ENCODE measurements at regions not wholly inside any gene's neighbourhood (a gene's known extent, or its start where the extent isn't known, plus 50 kb on each side); places are given as distances from the start of the nearest gene placed in this dataset.

- peaks cover 0 to 3% (median 0%) of the 10 kb centered on the region in 8 donors for H3K9me3 Mint-ChIP-seq
- no peak overlapping the region for H3K27ac Mint-ChIP-seq
- POLR2A ChIA-PET (ENCODE audit: partially characterized antibody): no interaction called here
- DNase-seq: no peak
- H3K27me3 Mint-ChIP-seq: peaks cover 6 to 8% of the 10 kb centered on the region in 2 donors
- Histone ChIP-seq H3K27me3 (ENCODE audit: insufficient read depth, low read length) (no peaks in the 10 kb centered on the region), H3K9me3 (ENCODE audit: control insufficient read depth in 1 of 2, low read length in 2 of 2) (no peaks in the 10 kb centered on the region), H3K4me1 (ENCODE audit: insufficient read depth, low read length) (no peaks in the 10 kb centered on the region), H3K36me3 (ENCODE audit: insufficient read depth, low read length) (no peaks in the 10 kb centered on the region), H3K27ac (ENCODE audit: low read depth, low read length) (no peak overlapping the region), H3K4me3 (ENCODE audit: low read length in 2 of 2) (no peak overlapping the region)
- no peak overlapping the region for H3K4me3 Mint-ChIP-seq
- H3K4me1 Mint-ChIP-seq: no peaks in the 10 kb centered on the region
- intact Hi-C loops (cut with micrococcal nuclease): no loop called here
- no peaks in the 10 kb centered on the region for H3K36me3 Mint-ChIP-seq
- CTCF ChIA-PET (ENCODE audit: partially characterized antibody): no interaction called here
These were observed 66.2 kb upstream of the SELENOK start for GRCh38 chr3:53957831-53958230.

GRCh38 chr3:53956586-53956985, 64.9 kb upstream of the SELENOK start:
- no peaks in the 10 kb centered on the region for H3K4me1 ChIP-seq (ENCODE audit: insufficient read depth, low read length)
- H3K9me3 Mint-ChIP-seq: peaks cover 0 to 3% (median 0%) of the 10 kb centered on the region in 8 donors
- H3K9me3 ChIP-seq (ENCODE audit: control insufficient read depth in 1 of 2, low read length in 2 of 2): no peaks in the 10 kb centered on the region
- H3K4me3 ChIP-seq (ENCODE audit: low read length in 2 of 2): no peak overlapping the region
- no peaks in the 10 kb centered on the region for H3K36me3 ChIP-seq (ENCODE audit: insufficient read depth, low read length)
- H3K27me3 Mint-ChIP-seq: peaks cover 6% of the 10 kb centered on the region in 2 donors
- no peak overlapping the region for H3K4me3 Mint-ChIP-seq
- CTCF ChIA-PET (ENCODE audit: partially characterized antibody): no interaction called here
- no peaks in the 10 kb centered on the region for H3K4me1 Mint-ChIP-seq
- no peak overlapping the region for H3K27ac Mint-ChIP-seq
- no peaks in the 10 kb centered on the region for H3K27me3 ChIP-seq (ENCODE audit: insufficient read depth, low read length)
- intact Hi-C loops (cut with micrococcal nuclease): no loop called here
- POLR2A ChIA-PET (ENCODE audit: partially characterized antibody): no interaction called here
- DNase-seq: no peak
- H3K36me3 Mint-ChIP-seq: no peaks in the 10 kb centered on the region
- no peak overlapping the region for H3K27ac ChIP-seq (ENCODE audit: low read depth, low read length)

GRCh38 chr3:53949541-53949940, 57.9 kb upstream of the SELENOK start:
- no peak for DNase-seq
- Mint-ChIP-seq H3K4me1 (no peaks in the 10 kb centered on the region), H3K36me3 (no peaks in the 10 kb centered on the region), H3K27ac (no peak overlapping the region), H3K4me3 (no peak overlapping the region), H3K9me3 (peaks cover 4 to 35% (median 28%) of the 10 kb centered on the region in 8 donors), H3K27me3 (peaks cover under 1 to 1% of the 10 kb centered on the region in 2 donors)
- H3K4me1 ChIP-seq (ENCODE audit: insufficient read depth, low read length): no peaks in the 10 kb centered on the region
- CTCF ChIA-PET (ENCODE audit: partially characterized antibody): no interaction called here
- intact Hi-C loops (cut with micrococcal nuclease): no loop called here
- no peak overlapping the region for H3K4me3 ChIP-seq (ENCODE audit: low read length in 2 of 2)
- H3K27ac ChIP-seq (ENCODE audit: low read depth, low read length): no peak overlapping the region
- H3K36me3 ChIP-seq (ENCODE audit: insufficient read depth, low read length): no peaks in the 10 kb centered on the region
- no peaks in the 10 kb centered on the region for H3K9me3 ChIP-seq (ENCODE audit: control insufficient read depth in 1 of 2, low read length in 2 of 2)
- POLR2A ChIA-PET (ENCODE audit: partially characterized antibody): no interaction called here
- H3K27me3 ChIP-seq (ENCODE audit: insufficient read depth, low read length): no peaks in the 10 kb centered on the region

GRCh38 chr3:53948174-53948573, 56.5 kb upstream of the SELENOK start:
- no peak overlapping the region for H3K4me3 ChIP-seq (ENCODE audit: low read length in 2 of 2)
- no peaks in the 10 kb centered on the region for H3K27me3 Mint-ChIP-seq
- H3K4me3 Mint-ChIP-seq: no peak overlapping the region
- no peaks in the 10 kb centered on the region for H3K27me3 ChIP-seq (ENCODE audit: insufficient read depth, low read length)
- no peak overlapping the region for H3K27ac Mint-ChIP-seq
- no peaks in the 10 kb centered on the region for H3K36me3 Mint-ChIP-seq
- peaks cover 4 to 35% (median 28%) of the 10 kb centered on the region in 8 donors for H3K9me3 Mint-ChIP-seq
- no peaks in the 10 kb centered on the region for H3K36me3 ChIP-seq (ENCODE audit: insufficient read depth, low read length)
- ChIA-PET POLR2A (ENCODE audit: partially characterized antibody) (no interaction called here), CTCF (ENCODE audit: partially characterized antibody) (no interaction called here)
- no peaks in the 10 kb centered on the region for H3K4me1 Mint-ChIP-seq
- no peak for DNase-seq
- intact Hi-C loops (cut with micrococcal nuclease): no loop called here
- H3K4me1 ChIP-seq (ENCODE audit: insufficient read depth, low read length): no peaks in the 10 kb centered on the region
- no peaks in the 10 kb centered on the region for H3K9me3 ChIP-seq (ENCODE audit: control insufficient read depth in 1 of 2, low read length in 2 of 2)
- H3K27ac ChIP-seq (ENCODE audit: low read depth, low read length): no peak overlapping the region

- Mint-ChIP-seq H3K4me3 (no peak overlapping the region), H3K36me3 (no peaks in the 10 kb centered on the region), H3K9me3 (peaks cover 4 to 35% (median 28%) of the 10 kb centered on the region in 8 donors), H3K27me3 (peaks cover 9 to 19% of the 10 kb centered on the region in 2 donors), H3K4me1 (no peaks in the 10 kb centered on the region), H3K27ac (no peak overlapping the region)
- ChIA-PET POLR2A (ENCODE audit: partially characterized antibody) (no interaction called here), CTCF (ENCODE audit: partially characterized antibody) (no interaction called here)
- Histone ChIP-seq H3K36me3 (ENCODE audit: insufficient read depth, low read length) (no peaks in the 10 kb centered on the region), H3K4me1 (ENCODE audit: insufficient read depth, low read length) (no peaks in the 10 kb centered on the region), H3K27ac (ENCODE audit: low read depth, low read length) (no peak overlapping the region), H3K27me3 (ENCODE audit: insufficient read depth, low read length) (no peaks in the 10 kb centered on the region), H3K9me3 (ENCODE audit: control insufficient read depth in 1 of 2, low read length in 2 of 2) (no peaks in the 10 kb centered on the region), H3K4me3 (ENCODE audit: low read length in 2 of 2) (no peak overlapping the region)
- no peak for DNase-seq
- intact Hi-C loops (cut with micrococcal nuclease): no loop called here
These were observed 52.4 kb upstream of the SELENOK start for GRCh38 chr3:53944028-53944427.

GRCh38 chr3:53941950-53942349, 50.3 kb upstream of the SELENOK start:
- Mint-ChIP-seq H3K4me1 (no peaks in the 10 kb centered on the region), H3K27me3 (peaks cover 18 to 29% of the 10 kb centered on the region in 2 donors), H3K4me3 (no peak overlapping the region), H3K36me3 (no peaks in the 10 kb centered on the region), H3K27ac (no peak overlapping the region), H3K9me3 (peaks cover 4 to 17% (median 13%) of the 10 kb centered on the region in 8 donors)
- no peaks in the 10 kb centered on the region for H3K9me3 ChIP-seq (ENCODE audit: control insufficient read depth in 1 of 2, low read length in 2 of 2)
- H3K27me3 ChIP-seq (ENCODE audit: insufficient read depth, low read length): no peaks in the 10 kb centered on the region
- no peak overlapping the region for H3K27ac ChIP-seq (ENCODE audit: low read depth, low read length)
- POLR2A ChIA-PET (ENCODE audit: partially characterized antibody): no interaction called here
- DNase-seq: no peak
- no peaks in the 10 kb centered on the region for H3K36me3 ChIP-seq (ENCODE audit: insufficient read depth, low read length)
- CTCF ChIA-PET (ENCODE audit: partially characterized antibody): no interaction called here
- H3K4me3 ChIP-seq (ENCODE audit: low read length in 2 of 2): no peak overlapping the region
- no peaks in the 10 kb centered on the region for H3K4me1 ChIP-seq (ENCODE audit: insufficient read depth, low read length)
- intact Hi-C loops (cut with micrococcal nuclease): no loop called here

All from CD4-positive, alpha-beta memory T cell (primary cell).